Liver (tissue), 8 donors: ENCODE measurements at regions not wholly inside any gene's neighbourhood (a gene's known extent, or its start where the extent isn't known, plus 50 kb on each side); places are given as distances from the start of the nearest gene placed in this dataset.
A peak's percentile ranks its signal among the peaks of the same experiment; 100 is the strongest.

ENCODE experiments used
- DNase-seq: peaks from one replicate; pipeline ENCODE4 v3.0.0-alpha.2; 2017; ENCODE audit warnings: low spot score
- H3K27ac ChIP-seq, 2 donors: one replicate each; pipeline ENCODE4 v1.7.0; 2013; ENCODE audit warnings: inconsistent platforms in 2 of 2, low read length in 2 of 2, control low read depth in 1 of 2, low read depth in 1 of 2, mild to moderate bottlenecking in 1 of 2
- H3K27me3 ChIP-seq, 4 donors: one replicate each; pipeline versions ENCODE4 v1.6.1 to v1.7.0; 2013; ENCODE audit warnings: low read length in 3 of 4, inconsistent platforms in 1 of 4, mild to moderate bottlenecking in 1 of 4, moderate library complexity in 1 of 4; ENCODE audit not compliant: control insufficient read depth in 4 of 4, insufficient read depth in 4 of 4
- H3K36me3 ChIP-seq, 4 donors: one replicate each; pipeline versions ENCODE4 v1.6.1 to v1.7.0; 2013; ENCODE audit warnings: low read length in 3 of 4, mild to moderate bottlenecking in 3 of 4, low read depth in 1 of 4, moderate library complexity in 1 of 4; ENCODE audit not compliant: control insufficient read depth in 4 of 4, insufficient read depth in 3 of 4
- H3K4me1 ChIP-seq, 4 donors: one replicate each; pipeline versions ENCODE4 v1.6.1 to v1.7.0; 2013; ENCODE audit warnings: low read length in 3 of 4, mild to moderate bottlenecking in 3 of 4, moderate library complexity in 1 of 4; ENCODE audit not compliant: control insufficient read depth in 4 of 4, insufficient read depth in 4 of 4
- H3K4me3 ChIP-seq, 3 donors: one replicate each; pipeline versions ENCODE4 v1.6.1 to v1.7.0; 2013; ENCODE audit warnings: low read length in 3 of 3, control low read depth in 1 of 3, low read depth in 1 of 3, mild to moderate bottlenecking in 1 of 3
- H3K9ac ChIP-seq, 2 donors: one replicate each; pipeline ENCODE4 v1.7.0; 2013; ENCODE audit warnings: low read length in 2 of 2, mild to moderate bottlenecking in 2 of 2, moderate library complexity in 2 of 2, control low read depth in 1 of 2, low read depth in 1 of 2
- H3K9me3 ChIP-seq, 4 donors: one replicate each; pipeline versions ENCODE4 v1.6.1 to v1.7.0; 2013; ENCODE audit warnings: low read length in 3 of 4; ENCODE audit not compliant: control insufficient read depth in 4 of 4
- CTCF ChIP-seq: fragments of 150-350 bp; IDR thresholded peaks from 2 replicates; pipeline ENCODE4 v1.5.1; 2017; ENCODE audit warnings: improper control_type of control experiment, low read depth, low read length; ENCODE audit not compliant: missing input control
- EGR1 ChIP-seq, 2 donors: IDR thresholded peaks; 2 replicates each; pipeline ENCODE4 v1.6.1; 2016 to 2018; ENCODE audit warnings: antibody characterized with exemption in 2 of 2, low read depth in 2 of 2
- FOXA1 ChIP-seq: IDR thresholded peaks from 2 replicates; pipeline ENCODE4 v1.6.1; 2016; ENCODE audit warnings: antibody characterized with exemption
- FOXA2 ChIP-seq: IDR thresholded peaks from 2 replicates; pipeline ENCODE4 v1.6.1; 2016; ENCODE audit warnings: antibody characterized with exemption
- GABPA ChIP-seq, 2 donors: IDR thresholded peaks in 1 of 2; conservative IDR thresholded peaks in 1 of 2; 2 replicates each; pipeline ENCODE4 v1.6.1; 2016; ENCODE audit warnings: antibody characterized with exemption in 2 of 2, mild to moderate bottlenecking in 1 of 2, moderate library complexity in 1 of 2
- HNF4A ChIP-seq, 2 donors: conservative IDR thresholded peaks; 2 replicates each; pipeline ENCODE4 v1.6.1; 2016; ENCODE audit warnings: antibody characterized with exemption in 2 of 2, mild to moderate bottlenecking in 2 of 2
- HNF4G ChIP-seq: IDR thresholded peaks from 2 replicates; pipeline ENCODE4 v1.6.1; 2016; ENCODE audit warnings: antibody characterized with exemption
- JUND ChIP-seq, 2 donors: IDR thresholded peaks; 2 replicates each; pipeline ENCODE4 v1.6.1; 2016; ENCODE audit warnings: antibody characterized with exemption in 2 of 2
- NR2F2 ChIP-seq: IDR thresholded peaks from 2 replicates; pipeline ENCODE4 v1.6.1; 2016; ENCODE audit warnings: antibody characterized with exemption
- RAD21 ChIP-seq, 2 donors: IDR thresholded peaks; 2 replicates each; pipeline ENCODE4 v1.6.1; 2016; ENCODE audit warnings: antibody characterized with exemption in 2 of 2, mild to moderate bottlenecking in 2 of 2
- REST ChIP-seq: IDR thresholded peaks from 2 replicates; pipeline ENCODE4 v1.6.1; 2016; ENCODE audit warnings: antibody characterized with exemption, mild to moderate bottlenecking
- RXRA ChIP-seq, 2 donors: IDR thresholded peaks; 2 replicates each; pipeline ENCODE4 v1.6.1; 2017 to 2018; ENCODE audit warnings: antibody characterized with exemption in 2 of 2, mild to moderate bottlenecking in 1 of 2
- SP1 ChIP-seq: IDR thresholded peaks from 2 replicates; pipeline ENCODE4 v1.6.1; 2018; ENCODE audit warnings: antibody characterized with exemption, mild to moderate bottlenecking
- TAF1 ChIP-seq: conservative IDR thresholded peaks from 2 replicates; pipeline ENCODE4 v1.6.1; 2016; ENCODE audit warnings: antibody characterized with exemption, mild to moderate bottlenecking
- YY1 ChIP-seq: IDR thresholded peaks from 2 replicates; pipeline ENCODE4 v1.6.1; 2016; ENCODE audit warnings: antibody characterized with exemption, mild to moderate bottlenecking
- WGBS: extraction: QIAGEN DNeasy Blood & Tissue Kit; methylation state at CpG from one replicate; pipeline ENCODE4 v1.1.7; 2013; 5-methylcytosine and 5-hydroxymethylcytosine counted together
- TF ChIP-seq, protein P1 (sequence below): IDR thresholded peaks from 2 replicates; pipeline ENCODE4 v1.6.1; 2016; ENCODE audit warnings: antibody characterized with exemption
- TF ChIP-seq, protein P2 (sequence below): IDR thresholded peaks from 2 replicates; pipeline ENCODE4 v1.6.1; 2016; ENCODE audit warnings: antibody characterized with exemption
- TF ChIP-seq, protein P3 (sequence below): IDR thresholded peaks from 2 replicates; pipeline ENCODE4 v1.6.1; 2016; ENCODE audit warnings: antibody characterized with exemption
- donor health status: healthy.
- donor health status: healthy.
- donor health status: healthy.
- donor health status: healthy.
- donor health status: healthy.

GRCh38 chr10:84820120-84820519 is 491.7 kb downstream of the CCSER2 start:
- no peaks in the 10 kb centered on the region for H3K27me3 ChIP-seq
- no peaks in the 10 kb centered on the region for H3K36me3 ChIP-seq
- no peak overlapping the region for H3K27ac ChIP-seq
- H3K4me3 ChIP-seq, result no peak overlapping the region
- no peak overlapping the region for H3K9ac ChIP-seq
- no peak for DNase-seq
- H3K4me1 ChIP-seq, result no peaks in the 10 kb centered on the region
- TF ChIP-seq RAD21 (IDR thresholded peaks at IDR 0.05), result peak in 1 of 2 donors; percentile 28
- TF ChIP-seq CTCF, result no peak
- 73% methylated on average over 3 of the region's 3 CpGs for WGBS
- no peaks in the 10 kb centered on the region for H3K9me3 ChIP-seq

DNA sequence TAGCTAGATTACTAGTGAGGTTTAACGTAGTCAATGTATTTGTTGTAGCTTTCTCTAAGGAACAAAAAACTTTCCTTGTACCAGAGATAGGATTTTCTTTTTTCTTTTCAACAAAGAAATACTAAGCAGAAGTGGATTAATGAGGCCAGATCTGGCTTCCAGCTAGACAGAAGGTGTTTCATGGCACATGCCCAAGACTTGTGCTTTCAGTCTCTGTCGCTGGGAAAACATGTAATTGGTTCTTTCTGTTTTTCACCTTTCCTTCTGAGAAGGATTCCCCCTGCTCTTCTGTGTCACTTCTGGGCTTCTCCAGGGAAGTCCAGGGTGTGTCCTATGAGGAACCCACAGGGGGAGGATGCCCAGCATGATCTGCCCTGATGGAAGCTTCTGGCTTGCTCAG is 492.2 kb downstream of the CCSER2 start:
- Histone ChIP-seq H3K9me3 (no peaks in the 10 kb centered on the region), H3K36me3 (no peaks in the 10 kb centered on the region), H3K4me3 (no peak overlapping the region), H3K9ac (no peak overlapping the region), H3K27ac (no peak overlapping the region), H3K4me1 (no peaks in the 10 kb centered on the region), H3K27me3 (no peaks in the 10 kb centered on the region)
- no peak for DNase-seq
- WGBS, result 81% methylated on average over 2 of the region's 2 CpGs
- no peak for TF ChIP-seq GABPA (IDR thresholded peaks at IDR 0.05 in 1 of 2, conservative IDR thresholded peaks at IDR 0.05 in 1 of 2)
- no peak for TF ChIP-seq REST
- no peak for TF ChIP-seq SP1
- no peak for TF ChIP-seq TAF1
- TF ChIP-seq JUND (IDR thresholded peaks at IDR 0.05), result no peak
- TF ChIP-seq HNF4A (conservative IDR thresholded peaks at IDR 0.05), result no peak
- TF ChIP-seq, protein P1, sequence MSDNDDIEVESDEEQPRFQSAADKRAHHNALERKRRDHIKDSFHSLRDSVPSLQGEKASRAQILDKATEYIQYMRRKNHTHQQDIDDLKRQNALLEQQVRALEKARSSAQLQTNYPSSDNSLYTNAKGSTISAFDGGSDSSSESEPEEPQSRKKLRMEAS, result no peak
- no peak for TF ChIP-seq RXRA (IDR thresholded peaks at IDR 0.05)
- TF ChIP-seq YY1, result no peak
- no peak for TF ChIP-seq FOXA2
- TF ChIP-seq FOXA1, result no peak
- no peak for TF ChIP-seq CTCF
- TF ChIP-seq RAD21 (IDR thresholded peaks at IDR 0.05), result no peak
- TF ChIP-seq, protein P2, sequence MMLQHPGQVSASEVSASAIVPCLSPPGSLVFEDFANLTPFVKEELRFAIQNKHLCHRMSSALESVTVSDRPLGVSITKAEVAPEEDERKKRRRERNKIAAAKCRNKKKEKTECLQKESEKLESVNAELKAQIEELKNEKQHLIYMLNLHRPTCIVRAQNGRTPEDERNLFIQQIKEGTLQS, result no peak
- no peak for TF ChIP-seq NR2F2
- no peak for TF ChIP-seq HNF4G
- TF ChIP-seq, protein P3, sequence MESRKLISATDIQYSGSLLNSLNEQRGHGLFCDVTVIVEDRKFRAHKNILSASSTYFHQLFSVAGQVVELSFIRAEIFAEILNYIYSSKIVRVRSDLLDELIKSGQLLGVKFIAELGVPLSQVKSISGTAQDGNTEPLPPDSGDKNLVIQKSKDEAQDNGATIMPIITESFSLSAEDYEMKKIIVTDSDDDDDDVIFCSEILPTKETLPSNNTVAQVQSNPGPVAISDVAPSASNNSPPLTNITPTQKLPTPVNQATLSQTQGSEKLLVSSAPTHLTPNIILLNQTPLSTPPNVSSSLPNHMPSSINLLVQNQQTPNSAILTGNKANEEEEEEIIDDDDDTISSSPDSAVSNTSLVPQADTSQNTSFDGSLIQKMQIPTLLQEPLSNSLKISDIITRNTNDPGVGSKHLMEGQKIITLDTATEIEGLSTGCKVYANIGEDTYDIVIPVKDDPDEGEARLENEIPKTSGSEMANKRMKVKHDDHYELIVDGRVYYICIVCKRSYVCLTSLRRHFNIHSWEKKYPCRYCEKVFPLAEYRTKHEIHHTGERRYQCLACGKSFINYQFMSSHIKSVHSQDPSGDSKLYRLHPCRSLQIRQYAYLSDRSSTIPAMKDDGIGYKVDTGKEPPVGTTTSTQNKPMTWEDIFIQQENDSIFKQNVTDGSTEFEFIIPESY, result no peak
- TF ChIP-seq EGR1 (IDR thresholded peaks at IDR 0.05; ENCODE audit: low read depth in 2 of 2), result no peak
